SKM-1 treated with dmso at 0.1 percent for 144 hours (cell line): ENCODE measurements at regions not wholly inside any gene's neighbourhood (a gene's known extent, or its start where the extent isn't known, plus 50 kb on each side); places are given as distances from the start of the nearest gene placed in this dataset.
"Not testable (repeated sequence)": the region's sequence is repeated elsewhere in the genome, so short reads cannot be mapped to it uniquely, and the experiment has no call there.

ENCODE experiments used
- DNase-seq: peaks from one replicate; lab custom pipeline; 2025; ENCODE audit not compliant: unreplicated experiment; lab: John Stamatoyannopoulos, UW

GRCh38 chr3:110900576-110900975, 171.0 kb upstream of the NECTIN3 start:
- no peak for DNase-seq

DNA sequence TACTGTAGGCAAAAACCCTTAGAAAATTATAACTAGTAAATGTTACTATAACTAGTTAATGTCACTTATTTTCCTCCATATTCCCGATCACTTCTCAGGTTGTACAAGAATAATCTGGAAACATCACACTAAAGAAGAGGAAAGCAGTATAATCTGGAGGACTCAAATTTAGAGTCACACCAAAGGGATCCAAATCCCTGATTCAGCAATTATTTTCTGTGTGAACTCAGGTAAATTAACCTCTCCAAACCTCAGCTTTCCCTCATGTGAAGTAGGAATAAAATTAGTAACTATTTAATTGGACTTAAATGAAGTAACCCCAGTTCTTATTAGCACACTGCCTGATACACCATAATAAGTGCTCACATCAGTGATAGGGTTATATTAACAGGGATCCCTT, 170.1 kb upstream of the NECTIN3 start:
- DNase-seq = no peak

DNA sequence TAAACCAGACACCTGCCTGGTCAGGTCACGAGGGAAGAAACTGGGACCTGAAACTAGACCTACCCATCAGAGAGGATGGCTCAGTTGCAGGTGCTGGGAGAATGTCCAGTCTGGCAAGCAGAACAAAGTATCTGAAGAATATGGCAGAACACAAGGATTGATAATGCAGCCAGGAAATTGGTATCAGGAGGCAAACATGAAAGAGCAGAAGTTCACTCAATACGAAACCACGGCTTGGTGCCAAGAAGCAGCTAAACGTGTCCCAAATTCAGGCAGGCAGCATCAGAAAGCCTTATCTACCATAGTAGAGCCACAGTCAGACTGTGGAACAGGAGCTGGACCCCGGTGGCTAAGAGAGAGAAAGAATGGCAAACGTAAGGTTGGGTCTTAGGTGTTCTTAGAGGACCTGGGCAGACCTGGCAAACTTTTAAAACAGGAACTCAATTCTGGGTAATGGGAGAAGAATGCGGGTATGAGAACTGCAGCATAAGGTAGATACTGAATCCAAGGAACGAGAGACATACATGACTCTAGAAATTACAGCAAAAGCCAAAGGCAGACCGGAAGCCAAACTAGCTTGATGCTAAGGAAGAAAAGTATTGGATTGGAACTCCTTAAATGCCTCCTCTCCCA, 169.0 kb upstream of the NECTIN3 start:
- DNase-seq = no peak

GRCh38 chr3:110903771-110904519, 167.7 kb upstream of the NECTIN3 start:
- no peak for DNase-seq

GRCh38 chr3:110904520-110904890, 167.1 kb upstream of the NECTIN3 start:
- no peak for DNase-seq

GRCh38 chr3:110905121-110905520, 166.5 kb upstream of the NECTIN3 start:
- no peak for DNase-seq

- no peak for DNase-seq
Measured at GRCh38 chr3:110909839-110910238, 161.8 kb upstream of the NECTIN3 start.

DNA sequence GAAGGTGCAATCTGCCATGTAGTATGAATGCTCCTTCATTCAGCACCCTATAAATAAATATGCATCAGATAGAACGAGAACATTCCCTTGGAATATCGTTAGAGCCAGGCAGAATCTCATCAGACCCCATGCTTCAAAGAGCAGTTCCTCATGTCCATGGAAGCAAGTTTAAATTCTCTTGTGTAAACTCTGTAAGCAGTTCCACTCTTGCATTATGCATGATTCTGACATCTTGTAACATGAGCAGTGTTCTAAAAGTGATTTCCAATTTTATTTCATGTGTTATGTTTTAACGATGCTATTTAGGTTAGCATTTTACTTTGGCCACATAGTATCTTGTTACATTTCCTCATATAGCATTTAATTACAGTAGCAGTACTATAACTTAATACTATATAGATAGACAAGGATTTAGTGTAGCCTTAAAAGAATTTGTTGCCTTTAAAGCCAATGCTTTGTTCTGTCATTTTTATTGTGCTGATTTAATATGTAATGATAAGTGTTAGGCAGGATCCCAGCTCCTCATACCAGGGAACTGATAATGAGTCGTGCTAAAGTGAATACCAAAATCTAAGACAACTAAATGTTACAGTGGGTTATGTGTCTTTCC, 161.2 kb upstream of the NECTIN3 start:
- DNase-seq = no peak

DNA sequence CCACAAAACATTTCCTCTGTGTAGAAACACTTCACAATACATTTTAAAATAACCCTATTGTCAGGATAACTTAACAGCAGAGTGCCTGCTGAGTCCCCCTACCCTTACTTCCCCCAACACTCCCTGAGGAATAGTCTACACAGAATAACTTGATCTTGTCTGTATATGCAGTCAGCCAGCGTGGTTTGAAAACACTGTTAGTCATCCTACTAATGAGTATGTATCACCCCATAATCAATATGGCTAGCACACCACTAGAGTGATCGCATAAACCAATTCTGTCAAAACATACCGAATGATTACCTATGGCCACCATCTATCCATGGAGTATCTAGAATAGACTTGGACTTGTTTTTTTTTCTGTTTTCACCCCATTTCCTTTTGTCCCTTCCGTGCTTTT, 152.7 kb upstream of the NECTIN3 start:
- no peak for DNase-seq

- DNase-seq = no peak
Measured at GRCh38 chr3:110925798-110926197, 145.8 kb upstream of the NECTIN3 start.

- DNase-seq = no peak
Measured at GRCh38 chr3:110928016-110928662, 143.5 kb upstream of the NECTIN3 start.

DNA sequence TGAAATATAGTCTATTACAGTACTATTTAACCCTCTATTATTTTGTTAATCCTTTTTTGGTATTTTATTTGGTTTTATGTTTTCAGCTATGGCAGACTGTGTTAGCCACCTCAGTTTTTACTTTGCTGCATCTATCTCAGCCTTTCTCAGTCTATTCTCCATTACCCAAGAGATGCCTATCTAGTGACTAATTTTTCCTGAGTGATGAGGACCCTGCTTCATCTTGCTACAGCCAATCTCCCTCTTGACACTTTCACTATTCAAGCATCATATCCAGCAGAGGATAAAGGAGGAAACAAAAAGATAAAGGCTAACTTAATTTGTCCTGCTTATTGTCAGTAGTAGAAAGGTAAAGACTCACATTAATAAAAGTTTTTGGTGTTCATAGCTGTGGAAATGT, 141.8 kb upstream of the NECTIN3 start:
- no peak for DNase-seq

DNA sequence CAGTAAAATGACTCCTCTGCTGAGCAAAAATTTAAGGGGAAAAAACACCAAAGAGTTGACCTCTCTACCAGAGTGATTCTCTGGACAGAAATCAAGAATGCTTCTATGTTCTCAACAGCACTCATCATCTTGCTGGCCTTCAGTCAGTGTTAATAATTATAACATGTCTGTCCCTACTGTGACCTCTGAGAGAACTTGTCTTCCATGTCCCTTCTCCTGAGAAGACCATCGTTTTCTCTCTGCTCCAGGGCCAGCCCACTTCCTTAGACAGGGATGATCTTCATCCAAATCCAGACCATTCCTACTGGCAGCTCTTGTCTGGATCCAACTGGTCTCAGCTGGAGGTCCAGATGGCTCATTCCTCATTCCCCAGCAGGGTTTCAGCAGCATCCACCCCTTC, 139.0 kb upstream of the NECTIN3 start:
- DNase-seq = no peak

DNA sequence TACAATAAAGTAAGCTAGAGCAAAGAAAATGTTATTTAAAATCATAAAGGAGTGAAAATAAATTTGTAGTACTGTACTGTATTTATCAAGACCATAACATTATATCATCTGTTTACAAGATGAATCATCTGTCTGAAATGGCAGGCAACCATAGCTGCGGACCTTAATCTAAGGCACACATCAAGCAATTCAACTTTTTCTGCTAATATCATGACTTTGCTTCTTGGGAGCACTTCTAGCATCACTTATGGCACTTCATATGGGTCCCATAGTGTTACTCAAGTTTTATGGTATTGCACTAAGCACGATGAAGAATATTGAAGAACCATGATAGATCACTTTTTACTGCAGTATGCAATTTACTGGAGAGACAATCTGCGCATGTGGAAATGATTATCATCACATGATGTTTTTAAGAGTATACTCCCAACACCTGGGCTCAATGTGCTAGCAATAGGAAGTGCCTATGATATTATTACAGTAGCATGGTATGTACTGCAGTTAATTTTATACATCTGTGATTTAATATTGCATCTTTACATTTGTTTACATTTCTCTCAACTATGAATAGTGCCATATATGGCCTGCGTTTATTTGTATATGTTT, 137.7 kb upstream of the NECTIN3 start:
- DNase-seq = no peak

DNA sequence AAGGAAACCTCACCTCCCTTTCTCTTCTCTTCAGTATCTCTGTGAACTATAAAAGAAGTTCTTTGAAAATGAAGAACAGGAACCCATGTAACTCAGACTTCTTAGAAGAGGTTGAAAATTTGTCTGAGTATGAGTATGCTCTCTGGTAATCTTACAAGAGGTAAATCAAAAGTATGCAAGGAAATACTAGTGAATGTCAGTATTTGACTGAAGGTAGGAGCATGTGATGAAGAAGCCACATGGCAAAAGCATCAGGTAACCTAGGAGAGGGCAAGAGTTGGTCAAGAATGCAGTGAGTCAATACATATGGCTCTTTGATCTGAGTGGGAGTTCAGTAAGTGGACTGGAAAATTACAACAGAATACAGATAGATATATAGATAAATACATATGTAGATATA, 133.0 kb upstream of the NECTIN3 start:
- no peak for DNase-seq

DNA sequence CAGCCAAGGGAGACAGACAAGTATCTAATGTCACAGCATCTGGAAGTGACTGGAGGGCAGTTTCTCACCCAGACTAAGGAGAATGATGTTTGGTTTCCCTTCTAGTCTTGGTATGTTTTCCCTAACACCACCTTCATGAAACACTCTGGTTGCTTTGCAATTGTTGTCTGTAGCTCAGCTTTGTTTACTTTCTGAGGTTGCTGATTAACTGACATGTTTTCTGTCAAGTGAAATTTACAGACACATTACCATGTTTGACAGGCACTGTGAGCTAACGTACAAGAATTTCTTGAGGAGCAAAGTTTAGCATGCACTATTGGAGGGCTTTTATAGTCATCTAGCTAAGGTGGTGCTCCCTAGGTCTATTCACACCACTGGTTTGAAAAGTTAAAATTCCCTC, 131.6 kb upstream of the NECTIN3 start:
- DNase-seq = no peak

GRCh38 chr3:110944782-110945181, 126.8 kb upstream of the NECTIN3 start:
- DNase-seq = no peak

DNA sequence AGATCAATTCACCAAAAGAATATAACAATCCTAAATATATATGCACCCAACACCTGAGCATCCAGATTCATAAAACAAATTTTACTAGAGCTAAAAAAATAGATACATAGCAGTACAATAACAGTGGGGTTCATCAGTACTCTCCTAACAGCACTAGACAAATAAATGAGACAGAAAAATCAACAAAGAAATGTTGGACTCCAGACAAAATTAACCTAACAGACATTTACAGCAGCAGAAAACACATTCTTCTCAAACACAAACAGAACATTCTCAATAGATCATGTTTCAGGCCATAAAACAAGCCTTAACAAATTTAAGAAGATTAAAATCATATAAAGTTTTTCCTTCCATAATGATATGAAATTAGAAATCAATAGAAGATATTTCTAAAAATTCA, 124.8 kb upstream of the NECTIN3 start:
- no peak for DNase-seq

DNA sequence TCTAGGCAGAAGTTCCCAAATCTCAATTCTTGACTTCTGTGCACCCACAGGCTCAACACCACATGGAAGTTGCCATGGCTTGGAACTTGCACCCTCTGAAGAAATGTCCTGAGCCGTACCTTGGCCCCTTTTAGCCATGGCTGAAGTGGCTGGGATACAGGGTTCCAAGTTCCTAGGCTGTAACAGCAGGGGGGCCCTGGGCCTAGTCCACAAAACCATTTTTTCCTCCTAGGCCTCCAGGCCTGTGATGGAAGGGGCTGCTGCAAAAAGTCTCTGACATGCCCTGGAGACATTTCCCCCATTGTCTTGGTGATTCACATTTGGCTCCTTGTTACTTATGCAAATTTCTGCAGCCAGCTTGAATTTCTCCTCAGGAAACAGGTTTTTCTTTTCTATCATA, 122.4 kb upstream of the NECTIN3 start:
- not testable (repeated sequence) for DNase-seq

- DNase-seq = no peak
Measured at GRCh38 chr3:110955301-110955880, 116.2 kb upstream of the NECTIN3 start.

GRCh38 chr3:110956081-110956480, 115.5 kb upstream of the NECTIN3 start:
- no peak for DNase-seq
